Nephron progenitor cell (in vitro differentiated cells): ENCODE measurements at regions not wholly inside any gene's neighbourhood (a gene's known extent, or its start where the extent isn't known, plus 50 kb on each side); places are given as distances from the start of the nearest gene placed in this dataset.
"Not testable (repeated sequence)": the region's sequence is repeated elsewhere in the genome, so short reads cannot be mapped to it uniquely, and the experiment has no call there.

Source experiments
- DNase-seq: peaks from one replicate; pipeline ENCODE4 v3.0.0; 2021
- H3K27ac Mint-ChIP-seq: 2 replicates; pipeline ENCODE4 v1.8.0; 2021; ENCODE audit warnings: mild to moderate bottlenecking, moderate library complexity, mixed read lengths
- H3K27me3 Mint-ChIP-seq: 2 replicates; pipeline ENCODE4 v1.8.0; 2021; ENCODE audit warnings: mild to moderate bottlenecking, low read depth, mixed read lengths; ENCODE audit not compliant: poor library complexity
- H3K36me3 Mint-ChIP-seq: 2 replicates; pipeline ENCODE4 v1.8.0; 2021; ENCODE audit warnings: low read depth, mixed read lengths
- H3K4me1 Mint-ChIP-seq: 2 replicates; pipeline ENCODE4 v1.8.0; 2021; ENCODE audit warnings: mixed read lengths
- H3K4me3 Mint-ChIP-seq: 2 replicates; pipeline ENCODE4 v1.8.0; 2021; ENCODE audit warnings: mild to moderate bottlenecking, moderate library complexity, mixed read lengths
- H3K9me3 Mint-ChIP-seq: 2 replicates; pipeline ENCODE4 v1.8.0; 2021; ENCODE audit warnings: mild to moderate bottlenecking, moderate library complexity, mixed read lengths
- TF ChIP-seq, protein P1 (sequence below): fragments of 200-600 bp; sonication (generic); IDR thresholded peaks from 2 replicates; pipeline ENCODE4 v1.5.0; 2021; ENCODE audit warnings: antibody characterized with exemption

DNA sequence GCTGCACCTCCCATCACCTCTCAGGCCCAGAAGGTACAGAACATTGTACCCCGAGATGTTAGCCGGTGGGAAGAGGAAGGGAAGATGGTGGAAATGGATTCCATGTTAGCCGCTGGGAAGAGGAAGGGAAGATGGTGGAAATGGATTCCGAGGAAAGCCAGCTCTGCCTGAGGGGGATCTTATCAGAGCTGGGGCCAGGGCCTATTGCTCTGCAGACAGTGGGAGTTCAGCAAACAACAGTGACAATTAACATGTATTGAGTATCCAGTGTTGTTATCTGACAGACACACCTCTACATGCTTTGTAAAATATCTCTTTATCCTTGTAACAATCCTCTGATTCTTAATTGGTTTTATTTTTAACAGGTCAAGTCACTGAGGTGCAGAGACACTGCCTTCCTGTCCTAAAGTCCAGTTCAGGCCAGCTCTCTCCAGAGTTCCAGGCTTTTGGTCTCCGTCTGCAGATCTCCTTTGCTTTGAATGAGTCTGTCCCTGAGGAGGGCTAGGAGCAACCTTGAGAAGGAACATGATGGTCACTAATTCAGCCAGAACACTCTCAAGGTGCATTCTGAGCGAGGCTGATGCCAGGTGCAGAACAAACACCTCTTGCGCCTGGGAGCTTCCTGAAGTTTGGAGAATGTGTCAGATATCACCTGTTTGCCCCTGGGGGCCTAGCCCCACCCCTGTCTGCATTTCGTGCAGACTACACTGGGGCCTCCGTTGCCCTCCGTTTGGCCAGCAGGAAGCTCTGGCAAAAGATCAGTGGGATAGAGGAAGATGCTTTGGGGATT, 82.4 kb upstream of the PODXL start:
- Mint-ChIP-seq H3K9me3 (no peaks in the 10 kb centered on the region), H3K27me3 (peaks cover 28% of the 10 kb centered on the region), H3K4me3 (no peak overlapping the region), H3K36me3 (no peaks in the 10 kb centered on the region), H3K4me1 (peaks cover 55% of the 10 kb centered on the region), H3K27ac (no peak overlapping the region)
- TF ChIP-seq, protein P1, sequence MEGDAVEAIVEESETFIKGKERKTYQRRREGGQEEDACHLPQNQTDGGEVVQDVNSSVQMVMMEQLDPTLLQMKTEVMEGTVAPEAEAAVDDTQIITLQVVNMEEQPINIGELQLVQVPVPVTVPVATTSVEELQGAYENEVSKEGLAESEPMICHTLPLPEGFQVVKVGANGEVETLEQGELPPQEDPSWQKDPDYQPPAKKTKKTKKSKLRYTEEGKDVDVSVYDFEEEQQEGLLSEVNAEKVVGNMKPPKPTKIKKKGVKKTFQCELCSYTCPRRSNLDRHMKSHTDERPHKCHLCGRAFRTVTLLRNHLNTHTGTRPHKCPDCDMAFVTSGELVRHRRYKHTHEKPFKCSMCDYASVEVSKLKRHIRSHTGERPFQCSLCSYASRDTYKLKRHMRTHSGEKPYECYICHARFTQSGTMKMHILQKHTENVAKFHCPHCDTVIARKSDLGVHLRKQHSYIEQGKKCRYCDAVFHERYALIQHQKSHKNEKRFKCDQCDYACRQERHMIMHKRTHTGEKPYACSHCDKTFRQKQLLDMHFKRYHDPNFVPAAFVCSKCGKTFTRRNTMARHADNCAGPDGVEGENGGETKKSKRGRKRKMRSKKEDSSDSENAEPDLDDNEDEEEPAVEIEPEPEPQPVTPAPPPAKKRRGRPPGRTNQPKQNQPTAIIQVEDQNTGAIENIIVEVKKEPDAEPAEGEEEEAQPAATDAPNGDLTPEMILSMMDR, result no peak
- no peak for DNase-seq

DNA sequence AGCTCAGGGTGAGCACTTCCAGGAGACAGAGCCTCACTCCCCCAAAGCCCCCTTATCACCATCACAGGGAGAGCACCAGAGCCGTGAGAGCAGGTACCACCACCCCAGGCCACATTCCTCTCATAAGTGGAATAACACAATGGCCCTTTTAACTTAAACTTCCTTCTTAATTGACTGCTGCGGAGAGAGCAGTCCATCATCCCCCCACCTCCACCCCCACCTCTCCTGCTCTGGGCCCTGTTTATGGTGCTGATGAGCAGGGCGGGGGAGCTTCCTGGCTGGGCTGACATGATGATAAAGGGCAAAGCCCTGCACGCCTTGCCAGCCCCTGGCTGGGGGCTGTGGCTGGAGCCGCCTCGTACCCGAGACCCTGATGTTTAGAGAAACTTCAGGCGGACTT, 81.4 kb upstream of the PODXL start:
- Mint-ChIP-seq H3K4me3 (no peak overlapping the region), H3K27ac (peak overlapping the region; percentile 57)

DNA sequence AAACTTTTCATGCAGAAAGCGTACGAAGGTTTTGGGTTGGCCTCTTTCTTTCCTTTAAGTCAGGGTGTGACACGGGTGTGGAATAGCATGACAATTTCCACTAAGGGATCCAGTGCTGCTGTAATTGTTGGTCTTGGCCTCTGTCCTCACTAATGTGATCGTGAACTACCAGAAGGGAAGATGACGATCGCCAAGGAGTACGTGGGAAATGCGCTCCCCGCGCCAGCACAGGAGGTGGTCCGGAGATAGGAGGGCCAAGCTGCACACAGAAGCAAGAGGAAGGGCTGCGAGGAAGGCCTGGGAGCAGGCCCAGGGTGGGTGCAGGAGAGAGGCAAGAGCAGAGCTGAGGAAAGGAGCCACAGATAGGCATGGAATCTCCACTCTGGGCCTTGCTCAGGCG, 79.7 kb upstream of the PODXL start:
- Mint-ChIP-seq H3K36me3 (no peaks in the 10 kb centered on the region), H3K9me3 (no peaks in the 10 kb centered on the region), H3K27me3 (peaks cover 22% of the 10 kb centered on the region), H3K4me1 (peaks cover 47% of the 10 kb centered on the region), H3K27ac (no peak overlapping the region), H3K4me3 (no peak overlapping the region)
- no peak for DNase-seq
- TF ChIP-seq, protein P1, result no peak

More for the DNA sequence above, 81.4 kb upstream of the PODXL start:
- Mint-ChIP-seq H3K9me3 (no peaks in the 10 kb centered on the region), H3K36me3 (no peaks in the 10 kb centered on the region), H3K4me1 (peaks cover 58% of the 10 kb centered on the region), H3K27me3 (peaks cover 30% of the 10 kb centered on the region)
- no peak for DNase-seq
- TF ChIP-seq, protein P1, result no peak

DNA sequence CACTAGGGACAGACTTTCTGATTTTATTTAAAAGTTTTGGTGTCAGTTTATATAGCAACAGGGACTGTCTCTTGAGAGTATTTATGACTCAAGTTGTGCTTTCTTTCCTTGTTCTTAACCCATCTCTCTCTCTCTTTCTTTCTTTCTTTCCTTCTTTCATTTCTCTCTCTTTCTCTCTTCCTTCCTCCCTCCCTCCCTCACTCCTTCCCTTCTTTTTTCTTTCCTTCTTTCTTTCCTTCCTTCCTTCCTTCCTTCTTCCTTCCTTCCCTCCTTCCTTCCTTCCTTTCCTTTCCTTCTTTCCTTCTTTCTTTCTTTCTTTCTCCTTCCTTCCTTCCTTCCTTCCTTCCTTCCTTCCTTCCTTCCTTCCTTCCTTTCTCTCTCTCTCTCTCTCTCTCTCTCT, 77.8 kb upstream of the PODXL start:
- Mint-ChIP-seq H3K27me3 (peaks cover 20% of the 10 kb centered on the region), H3K4me1 (peaks cover 51% of the 10 kb centered on the region)
- DNase-seq, H3K36me3 Mint-ChIP-seq, H3K4me3 Mint-ChIP-seq, H3K9me3 Mint-ChIP-seq, H3K27ac Mint-ChIP-seq: not testable (repeated sequence)

DNA sequence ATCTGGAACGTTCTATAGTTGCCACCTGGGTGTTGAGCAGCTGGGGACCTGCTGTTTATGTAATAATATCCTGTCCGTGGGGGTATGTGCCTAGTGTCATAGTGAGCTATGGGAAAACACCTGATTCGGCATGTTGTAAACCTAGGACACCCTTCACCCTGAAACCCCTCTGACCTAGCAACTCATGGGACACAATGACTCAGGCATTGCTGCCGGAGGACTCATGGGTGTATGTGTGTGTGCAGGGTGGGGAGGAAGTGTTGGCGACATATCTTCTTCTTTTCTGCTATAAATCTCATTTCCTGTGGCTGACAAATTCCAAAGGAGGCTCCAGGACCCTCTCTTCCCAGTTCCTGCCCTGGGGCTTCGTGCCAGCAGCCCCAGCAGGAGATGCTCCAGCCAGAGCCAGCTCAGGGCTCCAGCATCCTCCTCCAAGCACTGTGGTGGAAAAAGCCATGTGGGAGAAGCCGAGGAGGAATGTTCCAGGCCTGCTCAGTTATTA, 77.0 kb upstream of the PODXL start:
- H3K27ac Mint-ChIP-seq, result no peak overlapping the region
- no peaks in the 10 kb centered on the region for H3K9me3 Mint-ChIP-seq
- TF ChIP-seq, protein P1, result no peak
- no peaks in the 10 kb centered on the region for H3K36me3 Mint-ChIP-seq
- peaks cover 15% of the 10 kb centered on the region for H3K27me3 Mint-ChIP-seq
- peaks cover 50% of the 10 kb centered on the region for H3K4me1 Mint-ChIP-seq
- no peak for DNase-seq
- no peak overlapping the region for H3K4me3 Mint-ChIP-seq

DNA sequence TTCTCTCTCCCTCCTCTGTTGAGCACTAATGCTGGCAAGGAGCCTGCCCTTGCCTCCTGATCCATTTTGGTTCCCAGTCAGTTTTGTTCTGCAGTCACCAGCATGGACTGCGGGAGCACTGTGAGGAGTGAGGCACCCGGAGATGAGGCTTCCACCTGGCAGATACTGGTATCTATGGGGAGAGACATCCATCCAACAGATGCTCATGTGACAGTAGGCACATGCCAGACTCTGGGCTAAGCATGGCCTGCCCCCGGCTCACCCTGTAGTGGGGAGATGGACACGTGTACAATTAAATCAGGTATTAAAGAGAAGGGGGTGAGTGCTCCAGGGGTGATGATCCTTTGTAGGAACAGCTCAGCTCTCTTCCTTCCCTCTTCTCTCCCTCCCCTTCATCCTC, 74.0 kb upstream of the PODXL start:
- no peak for DNase-seq
- Mint-ChIP-seq H3K27ac (no peak overlapping the region), H3K27me3 (peaks cover 15% of the 10 kb centered on the region), H3K9me3 (no peaks in the 10 kb centered on the region), H3K36me3 (no peaks in the 10 kb centered on the region), H3K4me1 (peaks cover 50% of the 10 kb centered on the region), H3K4me3 (no peak overlapping the region)
- TF ChIP-seq, protein P1, result no peak
